Mammary epithelial cell (primary cell): ENCODE measurements at regions not wholly inside any gene's neighbourhood (a gene's known extent, or its start where the extent isn't known, plus 50 kb on each side); places are given as distances from the start of the nearest gene placed in this dataset.

Experiments used
- CTCF ChIP-seq, 2 donors: IDR thresholded peaks in 1 of 2; conservative IDR thresholded peaks in 1 of 2; 2 replicates each; pipeline ENCODE4 v1.5.1; 2011 to 2012; ENCODE audit warnings: inconsistent platforms in 2 of 2, low read length in 2 of 2, mild to moderate bottlenecking in 2 of 2, control low read depth in 1 of 2, low read depth in 1 of 2; ENCODE audit not compliant: insufficient read depth in 1 of 2; ENCODE audit errors: extremely low read depth in 1 of 2
- EZH2 ChIP-seq: IDR thresholded peaks from 2 replicates; pipeline ENCODE4 v1.6.1; 2012; ENCODE audit warnings: low read length, inconsistent platforms, borderline replicate concordance

GRCh38 chr2:20126469-20126868, 75.0 kb upstream of the LAPTM4A start:
- no peak for TF ChIP-seq CTCF (conservative IDR thresholded peaks at IDR 0.05 in 1 of 2, IDR thresholded peaks at IDR 0.05 in 1 of 2; ENCODE audit: extremely low read depth in 1 of 2, insufficient read depth in 1 of 2, low read depth in 1 of 2, low read length in 2 of 2)
- TF ChIP-seq EZH2 = no peak
